Epithelial cell of proximal tubule (primary cell): ENCODE measurements at regions not wholly inside any gene's neighbourhood (a gene's known extent, or its start where the extent isn't known, plus 50 kb on each side); places are given as distances from the start of the nearest gene placed in this dataset.

Experiments
- DNase-seq: peaks from one replicate; pipeline ENCODE4 v3.0.0-alpha.2; 2011; ENCODE audit warnings: low read depth
- H3K4me3 ChIP-seq: 2 replicates; pipeline ENCODE4 v1.5.1; 2011; ENCODE audit warnings: low read depth, mild to moderate bottlenecking, low read length
- TF ChIP-seq, protein P1 (sequence below): conservative IDR thresholded peaks from 2 replicates; pipeline ENCODE4 v1.5.1; 2012; ENCODE audit warnings: low read depth, mild to moderate bottlenecking, low read length

DNA sequence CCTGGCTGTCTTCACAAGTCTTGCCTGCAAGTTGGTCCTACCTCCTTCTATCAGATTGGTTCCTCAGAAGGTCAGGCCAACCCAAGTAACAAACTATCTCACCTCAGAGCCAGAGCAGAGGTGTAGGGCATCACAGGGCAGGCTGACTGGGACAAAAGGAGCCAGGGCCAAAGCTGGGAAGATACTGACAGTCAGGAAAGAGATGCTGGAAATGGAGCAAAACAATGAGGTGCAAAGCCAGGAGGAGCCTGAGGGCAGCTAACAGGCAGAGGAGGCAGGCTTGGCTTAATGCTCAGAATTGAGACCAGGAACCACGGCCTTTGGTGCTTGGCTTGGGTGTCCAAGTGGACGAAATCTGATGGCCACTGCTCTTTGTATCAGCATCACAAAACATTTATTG, 68.4 kb upstream of the PNMA1 start:
- TF ChIP-seq, protein P1, sequence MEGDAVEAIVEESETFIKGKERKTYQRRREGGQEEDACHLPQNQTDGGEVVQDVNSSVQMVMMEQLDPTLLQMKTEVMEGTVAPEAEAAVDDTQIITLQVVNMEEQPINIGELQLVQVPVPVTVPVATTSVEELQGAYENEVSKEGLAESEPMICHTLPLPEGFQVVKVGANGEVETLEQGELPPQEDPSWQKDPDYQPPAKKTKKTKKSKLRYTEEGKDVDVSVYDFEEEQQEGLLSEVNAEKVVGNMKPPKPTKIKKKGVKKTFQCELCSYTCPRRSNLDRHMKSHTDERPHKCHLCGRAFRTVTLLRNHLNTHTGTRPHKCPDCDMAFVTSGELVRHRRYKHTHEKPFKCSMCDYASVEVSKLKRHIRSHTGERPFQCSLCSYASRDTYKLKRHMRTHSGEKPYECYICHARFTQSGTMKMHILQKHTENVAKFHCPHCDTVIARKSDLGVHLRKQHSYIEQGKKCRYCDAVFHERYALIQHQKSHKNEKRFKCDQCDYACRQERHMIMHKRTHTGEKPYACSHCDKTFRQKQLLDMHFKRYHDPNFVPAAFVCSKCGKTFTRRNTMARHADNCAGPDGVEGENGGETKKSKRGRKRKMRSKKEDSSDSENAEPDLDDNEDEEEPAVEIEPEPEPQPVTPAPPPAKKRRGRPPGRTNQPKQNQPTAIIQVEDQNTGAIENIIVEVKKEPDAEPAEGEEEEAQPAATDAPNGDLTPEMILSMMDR = no peak
- H3K4me3 ChIP-seq = no peak overlapping the region
- DNase-seq = no peak

GRCh38 chr14:73780896-73781295, 66.7 kb upstream of the PNMA1 start:
- TF ChIP-seq, protein P1 = no peak
- no peak overlapping the region for H3K4me3 ChIP-seq
- DNase-seq = no peak

DNA sequence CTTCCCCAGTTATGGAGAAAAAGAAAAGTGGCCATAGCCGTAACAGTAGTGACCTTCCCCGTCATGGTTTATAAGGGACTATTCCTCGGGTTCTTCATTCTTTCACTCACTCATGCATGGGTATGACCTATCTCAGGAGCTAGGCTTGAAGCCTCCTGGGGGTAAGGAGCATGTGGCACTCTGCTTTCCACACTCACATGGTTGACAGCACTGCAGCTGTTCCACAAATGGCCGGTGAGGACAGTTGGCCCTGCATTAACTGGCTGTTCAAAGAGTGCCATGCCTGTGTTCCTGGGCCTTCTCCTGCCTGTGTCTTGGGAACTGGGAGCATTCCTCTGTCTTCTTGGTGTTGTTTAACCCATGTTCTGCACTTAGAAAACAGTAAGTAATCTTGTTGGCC, 66.2 kb upstream of the PNMA1 start:
- H3K4me3 ChIP-seq = no peak overlapping the region
- TF ChIP-seq, protein P1 = no peak
- no peak for DNase-seq

DNA sequence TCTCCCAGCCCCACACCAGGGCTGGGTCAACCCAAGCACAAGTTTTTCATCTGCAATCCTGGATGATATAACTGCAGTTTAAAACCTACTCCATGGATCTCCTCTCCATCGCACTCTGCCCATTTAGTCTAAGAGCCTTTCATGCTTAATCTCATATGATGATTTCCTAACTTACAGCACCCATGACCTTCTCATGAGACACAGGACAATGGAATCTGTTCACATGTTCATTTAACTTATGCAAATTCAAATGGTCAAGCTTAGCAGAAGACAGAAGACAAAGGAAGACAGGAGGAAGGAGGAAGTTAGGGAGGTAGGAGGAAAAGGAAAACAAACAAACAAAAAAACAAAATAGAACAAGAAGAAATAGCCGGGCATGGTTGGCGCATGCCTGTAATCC, 64.6 kb upstream of the PNMA1 start:
- no peak for DNase-seq
- TF ChIP-seq, protein P1 = no peak
- no peak overlapping the region for H3K4me3 ChIP-seq

GRCh38 chr14:73777420-73777819, 63.2 kb upstream of the PNMA1 start:
- DNase-seq = no peak
- TF ChIP-seq, protein P1 = peak; percentile 36
- no peak overlapping the region for H3K4me3 ChIP-seq

DNA sequence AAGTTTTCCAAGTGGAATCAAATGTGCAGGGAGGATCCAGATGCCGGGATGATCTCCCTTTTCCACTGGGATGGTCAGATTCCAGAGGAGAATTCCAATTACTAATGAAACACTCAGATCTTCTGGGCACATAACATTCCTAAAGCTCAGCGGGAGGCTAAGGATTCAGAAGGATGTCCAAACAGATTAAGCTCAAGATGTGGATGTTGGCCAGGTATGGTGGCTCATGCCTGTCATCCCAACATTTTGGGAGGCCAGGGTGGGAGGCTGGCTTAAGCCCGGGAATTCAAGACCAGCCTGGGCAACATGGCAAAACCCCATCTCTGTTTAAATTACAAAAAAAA, 62.0 kb upstream of the PNMA1 start:
- TF ChIP-seq, protein P1 = no peak
- DNase-seq = no peak
- H3K4me3 ChIP-seq = no peak overlapping the region

DNA sequence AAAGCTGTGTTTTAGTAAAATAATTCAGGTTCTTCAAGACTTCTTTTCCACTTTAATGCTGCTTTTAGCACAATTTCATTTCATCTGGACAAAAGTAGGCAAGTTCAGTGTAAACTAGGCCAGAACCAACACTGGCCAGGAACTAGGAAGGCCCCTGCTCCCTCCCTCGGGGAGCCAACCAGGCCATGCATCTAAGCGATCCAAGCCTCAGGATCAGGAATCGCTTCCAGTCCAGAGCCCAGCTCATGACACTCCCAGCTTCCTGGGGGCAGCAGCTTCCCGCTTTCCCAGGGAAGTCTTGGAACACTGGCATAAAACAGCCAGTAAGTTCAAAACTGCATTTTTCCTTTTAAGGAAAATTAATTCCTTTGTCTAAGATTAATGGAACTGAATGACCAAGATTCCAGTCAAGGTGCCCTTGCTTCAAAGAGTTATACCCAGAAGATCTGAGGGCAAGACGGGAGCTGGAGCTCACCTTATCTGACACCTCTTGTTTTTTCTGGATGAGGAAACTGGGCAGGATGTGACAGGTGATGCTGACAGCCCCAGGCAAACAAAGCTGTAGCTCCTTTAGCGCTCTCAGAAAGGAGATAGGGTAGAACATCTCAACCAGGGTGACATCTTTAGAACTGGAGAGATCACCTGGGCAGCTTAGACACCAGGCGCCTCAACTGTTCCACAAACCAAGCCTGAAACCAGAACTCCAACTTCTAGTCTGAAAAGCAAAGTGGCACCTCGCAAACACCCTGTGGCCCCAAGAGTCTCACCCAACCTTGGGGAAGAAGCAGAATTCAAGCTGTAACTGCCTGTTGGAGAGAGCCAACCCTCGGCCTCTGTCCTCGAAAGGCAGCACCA, 61.4 kb upstream of the PNMA1 start:
- H3K4me3 ChIP-seq = no peak overlapping the region
- no peak for DNase-seq
- TF ChIP-seq, protein P1 = no peak
